ENCODE measurements at regions not wholly inside any gene's neighbourhood (a gene's known extent, or its start where the extent isn't known, plus 50 kb on each side); places are given as distances from the start of the nearest gene placed in this dataset.

GRCh38 chr4:53790286-53790685, 199.0 kb upstream of the LNX1 start:
- no peak for TF ChIP-seq TAF1 (IDR thresholded peaks at IDR 0.05; ENCODE audit: low read depth, low read length)
- TF ChIP-seq POLR2AphosphoS5 (IDR thresholded peaks at IDR 0.05; ENCODE audit: low read depth, low read length) = no peak
- no peak for TF ChIP-seq POLR2A (IDR thresholded peaks at IDR 0.05; ENCODE audit: low read depth, low read length)
- no peak for TF ChIP-seq PAX5 (IDR thresholded peaks at IDR 0.05; ENCODE audit: insufficient read depth, low read length, severe bottlenecking)
